Endothelial cell of umbilical vein (primary cell): ENCODE measurements at regions not wholly inside any gene's neighbourhood (a gene's known extent, or its start where the extent isn't known, plus 50 kb on each side); places are given as distances from the start of the nearest gene placed in this dataset.

Experiments used
- BruUV-seq: library from RNA; stranded (reverse); fragments of 400-500 nt; replicated peaks from 2 replicates; lab custom pipeline; 2021; lab: Mats Ljungman, UMichigan
- CTCF ChIA-PET: fragments of 300-600, 350-600 bp; sonication (Branson Sonifier 250); formaldehyde crosslinking; loops from one replicate; lab custom pipeline; 2021; ENCODE audit warnings: antibody characterized with exemption, inconsistent platforms; lab: Charles Lee
- POLR2A ChIA-PET: fragments of 300-600, 350-600 bp; sonication (Branson Sonifier 250); formaldehyde crosslinking; loops from one replicate; lab custom pipeline; 2021; ENCODE audit warnings: antibody characterized with exemption, inconsistent platforms; lab: Charles Lee
- DNase-seq: peaks from one replicate; pipeline ENCODE4 v3.0.0-alpha.2; 2011; ENCODE audit warnings: low read depth, low spot score
- FAIRE-seq: peaks from 2 replicates; lab custom pipeline; 2011; peaks lifted over from hg19 to GRCh38; lab: Jason Lieb, UNC
- H2AFZ ChIP-seq: 2 replicates; pipeline ENCODE4 v1.6.0; 2012; ENCODE audit warnings: low read depth, low read length, control low read depth, inconsistent platforms
- H3K27ac ChIP-seq: 2 replicates; pipeline ENCODE4 v1.5.1; 2011; ENCODE audit warnings: low read depth, mild to moderate bottlenecking, control low read depth, low read length, moderate library complexity; ENCODE audit not compliant: insufficient read depth
- H3K27me3 ChIP-seq, 2 experiments: 2 replicates each; pipeline versions ENCODE4 v1.6.0 to v1.6.1; 2011; ENCODE audit warnings: low read length in 2 of 2, mixed read lengths in 1 of 2; ENCODE audit not compliant: control insufficient read depth in 2 of 2, insufficient read depth in 2 of 2
- H3K36me3 ChIP-seq, 2 experiments: 2 replicates in 1 of 2; 3 replicates in 1 of 2; pipeline ENCODE4 v1.5.1; 2011; ENCODE audit warnings: low read length in 2 of 2, mild to moderate bottlenecking in 1 of 2, moderate library complexity in 1 of 2; ENCODE audit not compliant: control insufficient read depth in 2 of 2, insufficient read depth in 2 of 2; ENCODE audit errors: extremely low read depth in 1 of 2
- H3K4me1 ChIP-seq: 3 replicates; pipeline ENCODE4 v1.5.1; 2011; ENCODE audit warnings: mild to moderate bottlenecking, low read length; ENCODE audit not compliant: control insufficient read depth, insufficient read depth; ENCODE audit errors: extremely low read depth
- H3K4me2 ChIP-seq: 2 replicates; pipeline ENCODE4 v1.6.1; 2011; ENCODE audit warnings: low read length, control low read depth, mixed read lengths; ENCODE audit not compliant: insufficient read depth
- H3K4me3 ChIP-seq, 3 experiments: fragments of 200-600 bp in 1 of 3; sonication (generic), shearing (Covaris generic) in 1 of 3; replicated peaks in 1 of 3; 2 replicates each; pipeline ENCODE4 v1.5.1; 2011 to 2016; ENCODE audit warnings: control low read depth in 3 of 3, low read length in 3 of 3, mild to moderate bottlenecking in 2 of 3, inconsistent platforms in 1 of 3, low read depth in 1 of 3, moderate library complexity in 1 of 3; ENCODE audit not compliant: insufficient read depth in 1 of 3
- H3K79me2 ChIP-seq: 2 replicates; pipeline ENCODE4 v1.6.0; 2012; ENCODE audit warnings: low read length, inconsistent platforms; ENCODE audit not compliant: control insufficient read depth, insufficient read depth
- H3K9ac ChIP-seq: replicated peaks from 2 replicates; pipeline ENCODE3; 2011; ENCODE audit warnings: low read length, control low read depth; ENCODE audit not compliant: insufficient read depth; ENCODE audit errors: extremely low read depth
- H3K9me1 ChIP-seq: replicated peaks from 3 replicates; pipeline ENCODE4 v1.6.0; 2011; ENCODE audit warnings: mild to moderate bottlenecking, low read length; ENCODE audit not compliant: control insufficient read depth, insufficient read depth; ENCODE audit errors: extremely low read depth
- H3K9me3 ChIP-seq: replicated peaks from 2 replicates; pipeline ENCODE4 v1.5.1; 2012; ENCODE audit warnings: low read length, inconsistent platforms; ENCODE audit not compliant: control insufficient read depth, insufficient read depth
- H4K20me1 ChIP-seq: replicated peaks from 2 replicates; pipeline ENCODE3; 2011; ENCODE audit warnings: mild to moderate bottlenecking, low read length; ENCODE audit not compliant: control insufficient read depth, insufficient read depth; ENCODE audit errors: extremely low read depth
- EZH2 ChIP-seq: IDR thresholded peaks from 2 replicates; pipeline ENCODE4 v1.6.1; 2012; ENCODE audit warnings: borderline replicate concordance, low read depth, mild to moderate bottlenecking, moderate library complexity, low read length, inconsistent platforms; ENCODE audit not compliant: severe bottlenecking
- FOS ChIP-seq: IDR thresholded peaks from 2 replicates; pipeline ENCODE4 v1.6.1; 2011; ENCODE audit warnings: mild to moderate bottlenecking, low read length, moderate library complexity, borderline replicate concordance; ENCODE audit not compliant: insufficient read depth
- GATA2 ChIP-seq: IDR thresholded peaks from 2 replicates; pipeline ENCODE4 v1.7.0; 2011; ENCODE audit warnings: low read depth, mild to moderate bottlenecking, moderate library complexity, mixed read lengths, low read length; ENCODE audit not compliant: insufficient read length, insufficient read depth
- JUN ChIP-seq: IDR thresholded peaks from 2 replicates; pipeline ENCODE4 v1.6.1; 2011; ENCODE audit warnings: borderline replicate concordance, low read depth; ENCODE audit not compliant: insufficient read length, insufficient read depth
- MYC ChIP-seq: IDR thresholded peaks from one replicate; pipeline ENCODE4 v1.6.1; 2011; ENCODE audit warnings: mild to moderate bottlenecking, low read depth, low read length
- POLR2A ChIP-seq: IDR thresholded peaks from 2 replicates; pipeline ENCODE4 v1.6.1; 2012; ENCODE audit warnings: low read depth, mild to moderate bottlenecking, control low read depth, low read length
- POLR2AphosphoS5 ChIP-seq: IDR thresholded peaks from 2 replicates; pipeline ENCODE4 v1.6.1; 2012; ENCODE audit warnings: low read depth, mild to moderate bottlenecking, control low read depth, low read length, moderate library complexity; ENCODE audit not compliant: insufficient read depth
- dilution Hi-C: fragments of 300-500 bp; cut with MboI; formaldehyde crosslinking; loops from one replicate; pipeline ENCODE4 v1.15.0; 2019; ENCODE audit warnings: low sequenced_read_pairs; ENCODE audit not compliant: extremely low pct_ligation_motif_present
- intact Hi-C: fragments of 100-400 bp; cut with micrococcal nuclease; formaldehyde crosslinking; loops from one replicate; pipeline ENCODE4 v1.10.0; 2022
- TF ChIP-seq, protein P1 (sequence below), 2 donors: IDR thresholded peaks; 1 replicate in 1 of 2; 2 replicates in 1 of 2; pipeline ENCODE4 v1.5.1; 2011; ENCODE audit warnings: low read length in 2 of 2, mild to moderate bottlenecking in 2 of 2, moderate library complexity in 2 of 2, control low read depth in 1 of 2, inconsistent platforms in 1 of 2, low read depth in 1 of 2; ENCODE audit not compliant: insufficient read depth in 1 of 2; ENCODE audit errors: extremely low read depth in 1 of 2
- TF ChIP-seq, protein P2 (sequence below): IDR thresholded peaks from 2 replicates; pipeline ENCODE4 v1.6.1; 2011; ENCODE audit not compliant: insufficient read depth, insufficient read length

GRCh38 chr15:47390208-47390765 lies 327.0 kb upstream of the SEMA6D start:
- Histone ChIP-seq H3K9ac (no peak overlapping the region), H4K20me1 (no peaks in the 10 kb centered on the region), H3K4me2 (no peak overlapping the region), H3K4me1 (no peaks in the 10 kb centered on the region), H3K4me3 (no peak overlapping the region), H2AFZ (no peak overlapping the region), H3K9me3 (no peaks in the 10 kb centered on the region), H3K27me3 (no peaks in the 10 kb centered on the region), H3K9me1 (no peaks in the 10 kb centered on the region), H3K36me3 (no peaks in the 10 kb centered on the region), H3K79me2 (no peaks in the 10 kb centered on the region), H3K27ac (no peak overlapping the region)
- DNase-seq (no peak), FAIRE-seq (no peak)
- CTCF ChIA-PET, result interaction anchor here (0.9 to 1.9 kb wide), 4 partner anchors 14 to 896 kb away, joined by 3 to 6 read pairs (median 3); no protein-coding TSS in a partner anchor
- TF ChIP-seq MYC, result no peak
- TF ChIP-seq POLR2A, result no peak
- TF ChIP-seq EZH2, result no peak
- TF ChIP-seq FOS, result no peak
- TF ChIP-seq GATA2, result no peak
- TF ChIP-seq, protein P1, sequence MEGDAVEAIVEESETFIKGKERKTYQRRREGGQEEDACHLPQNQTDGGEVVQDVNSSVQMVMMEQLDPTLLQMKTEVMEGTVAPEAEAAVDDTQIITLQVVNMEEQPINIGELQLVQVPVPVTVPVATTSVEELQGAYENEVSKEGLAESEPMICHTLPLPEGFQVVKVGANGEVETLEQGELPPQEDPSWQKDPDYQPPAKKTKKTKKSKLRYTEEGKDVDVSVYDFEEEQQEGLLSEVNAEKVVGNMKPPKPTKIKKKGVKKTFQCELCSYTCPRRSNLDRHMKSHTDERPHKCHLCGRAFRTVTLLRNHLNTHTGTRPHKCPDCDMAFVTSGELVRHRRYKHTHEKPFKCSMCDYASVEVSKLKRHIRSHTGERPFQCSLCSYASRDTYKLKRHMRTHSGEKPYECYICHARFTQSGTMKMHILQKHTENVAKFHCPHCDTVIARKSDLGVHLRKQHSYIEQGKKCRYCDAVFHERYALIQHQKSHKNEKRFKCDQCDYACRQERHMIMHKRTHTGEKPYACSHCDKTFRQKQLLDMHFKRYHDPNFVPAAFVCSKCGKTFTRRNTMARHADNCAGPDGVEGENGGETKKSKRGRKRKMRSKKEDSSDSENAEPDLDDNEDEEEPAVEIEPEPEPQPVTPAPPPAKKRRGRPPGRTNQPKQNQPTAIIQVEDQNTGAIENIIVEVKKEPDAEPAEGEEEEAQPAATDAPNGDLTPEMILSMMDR (IDR thresholded peaks at IDR 0.05; ENCODE audit: extremely low read depth in 1 of 2, insufficient read depth in 1 of 2, low read depth in 1 of 2, low read length in 2 of 2), result no peak
- TF ChIP-seq POLR2AphosphoS5, result no peak
- TF ChIP-seq JUN, result no peak
- TF ChIP-seq, protein P2, sequence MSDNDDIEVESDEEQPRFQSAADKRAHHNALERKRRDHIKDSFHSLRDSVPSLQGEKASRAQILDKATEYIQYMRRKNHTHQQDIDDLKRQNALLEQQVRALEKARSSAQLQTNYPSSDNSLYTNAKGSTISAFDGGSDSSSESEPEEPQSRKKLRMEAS, result no peak
- dilution Hi-C loops (no loop called here), intact Hi-C loops (no loop called here)
- BruUV-seq, result no TSS peak
- POLR2A ChIA-PET, result no interaction called here
